Heart right ventricle (tissue), 16 donors: ENCODE measurements at regions not wholly inside any gene's neighbourhood (a gene's known extent, or its start where the extent isn't known, plus 50 kb on each side); places are given as distances from the start of the nearest gene placed in this dataset.

Experiments used
- ATAC-seq, 8 donors: fragments of 200-7000 bp; cut with Tn5 transposase; one replicate each; pipeline ENCODE4 v1.9.1; 2020; ENCODE audit warnings: mild to moderate bottlenecking in 8 of 8, moderate library complexity in 8 of 8, moderate number of reproducible peaks in 1 of 8
- DNase-seq, 2 donors: peaks; one replicate each; pipeline ENCODE4 v3.0.0-alpha.2; 2020
- H3K27ac ChIP-seq, 10 donors: fragments of 200-600 bp; sonication (generic) in 2 of 10; one replicate each; pipeline versions ENCODE4 v1.5.0 to v1.8.0; 2020 to 2022; ENCODE audit warnings: mild to moderate bottlenecking in 3 of 10
- H3K27me3 ChIP-seq, 7 donors: fragments of 200-600 bp; one replicate each; pipeline ENCODE4 v1.8.0; 2021 to 2022; ENCODE audit warnings: mild to moderate bottlenecking in 2 of 7
- H3K36me3 ChIP-seq, 9 donors: fragments of 200-600 bp; sonication (generic) in 1 of 9; one replicate each; pipeline versions ENCODE4 v1.5.0 to v1.8.0; 2020 to 2022; ENCODE audit warnings: mild to moderate bottlenecking in 2 of 9
- H3K4me1 ChIP-seq, 9 donors: fragments of 200-600 bp; sonication (generic) in 1 of 9; one replicate each; pipeline versions ENCODE4 v1.5.0 to v1.8.0; 2020 to 2022; ENCODE audit warnings: mild to moderate bottlenecking in 4 of 9
- H3K4me3 ChIP-seq, 10 donors: fragments of 200-600 bp; sonication (generic) in 2 of 10; one replicate each; pipeline versions ENCODE4 v1.5.0 to v1.8.0; 2020 to 2022; ENCODE audit warnings: mild to moderate bottlenecking in 7 of 10, moderate library complexity in 2 of 10
- H3K9me3 ChIP-seq, 11 donors: fragments of 200-600 bp in 10 of 11; sonication (generic) in 2 of 11; one replicate each; pipeline versions ENCODE4 v1.5.0 to v1.8.0; 2013 to 2022; ENCODE audit warnings: mild to moderate bottlenecking in 2 of 11, control low read depth in 1 of 11, moderate library complexity in 1 of 11
- CTCF ChIP-seq, 9 donors: fragments of 200-600 bp; sonication (generic) in 2 of 9; IDR thresholded peaks; one replicate each; pipeline versions ENCODE4 v1.5.0 to v1.8.0; 2021 to 2022; ENCODE audit warnings: antibody characterized with exemption in 9 of 9, mild to moderate bottlenecking in 5 of 9, moderate library complexity in 1 of 9
- WGBS, 2 donors: extraction: QIAGEN DNeasy Blood & Tissue Kit; methylation state at CpG; one replicate each; pipeline ENCODE4 v1.1.7; 2013; ENCODE audit warnings: inconsistent platforms in 1 of 2; 5-methylcytosine and 5-hydroxymethylcytosine counted together
- intact Hi-C, 10 donors: fragments of 100-400 bp; cut with DNase I; formaldehyde crosslinking; loops; one replicate each; pipeline versions ENCODE4 v1.11.1 to v1.14.2; 2022
- donor health status: Arrhythmogenic right ventricular cardiomyopathy.
- donor health status: ischemic (EF 13 %, LVEDD 7.1; RV severe dilation, severe dysfunction).
- donor health status: healthy with polysubstance abuse.
- donor health status: DM: no; HTN: yes; CAD: no.
- donor health status: DM: no; HTN: no; CAD: no.
- donor health status: ischemic (EF 25% LVEDD 6.9; RV normal size, moderate dysfunction).
- donor health status: ischemic (EF 25% LVEDD 5.7; RV mildly dilated, moderate dysfunction).
- donor health status: healthy.
- donor health status: DM: yes; HTN: yes; CAD: no.
- donor health status: Ischemic cardiomyopathy.
- donor health status: ischemic (EF 35%, LVEDD 5.7; RV mildly dilated, moderate dysfunction).
- donor health status: nonischemic (EF 11% LVEDD 7.7; RV severe dilation, severe dysfunction).
- donor health status: DM: yes; HTN: yes; CAD: no.
- donor health status: PGD.
- donor health status: ischemic (EF 29% LVEDD 5.4; RV normal size, mild dysfunction).
- donor health status: nonischemic (EF 23%, LVEDD 6.1; RV moderate dilation, normal function).

GRCh38 chr2:57674025-57674424 is 372.6 kb upstream of the VRK2 start:
- intact Hi-C loops, result no loop called here
- Histone ChIP-seq H3K4me1 (no peaks in the 10 kb centered on the region), H3K9me3 (no peaks in the 10 kb centered on the region), H3K27ac (no peak overlapping the region), H3K36me3 (no peaks in the 10 kb centered on the region), H3K27me3 (no peaks in the 10 kb centered on the region), H3K4me3 (no peak overlapping the region)
- no peak for ATAC-seq
- no peak for DNase-seq
- TF ChIP-seq CTCF (IDR thresholded peaks at IDR 0.05), result no peak
- WGBS, 2 donors, result 55 to 70% methylated on average over 2 of the region's 2 CpGs

DNA sequence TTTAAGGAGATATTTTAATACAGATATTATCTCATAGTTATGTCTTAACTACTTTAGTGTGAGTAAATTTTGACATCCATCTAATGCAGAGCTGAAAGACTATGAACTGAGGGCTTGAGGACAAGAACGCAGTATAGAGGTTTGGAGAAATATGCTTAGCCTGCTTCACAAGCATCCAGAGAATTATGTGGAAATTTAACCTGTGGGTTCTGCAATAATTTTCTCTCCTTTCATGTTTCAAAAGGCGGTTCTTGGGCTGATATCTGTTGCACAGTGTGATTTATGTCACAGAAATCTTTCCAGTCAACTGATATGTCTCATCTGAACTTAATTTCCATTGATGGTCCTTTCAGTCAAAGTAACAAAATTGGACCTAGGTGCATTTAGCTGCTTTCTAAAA is 371.9 kb upstream of the VRK2 start:
- Histone ChIP-seq H3K4me3 (no peak overlapping the region), H3K9me3 (no peaks in the 10 kb centered on the region), H3K27ac (no peak overlapping the region), H3K36me3 (no peaks in the 10 kb centered on the region), H3K4me1 (no peaks in the 10 kb centered on the region), H3K27me3 (no peaks in the 10 kb centered on the region)
- intact Hi-C loops, result no loop called here
- ATAC-seq (no peak), DNase-seq (no peak)
- TF ChIP-seq CTCF (IDR thresholded peaks at IDR 0.05), result no peak
- 79 to 82% methylated on average over 2 of the region's 2 CpGs for WGBS, 2 donors

GRCh38 chr2:57677296-57677695 is 369.3 kb upstream of the VRK2 start:
- no peak overlapping the region for H3K27ac ChIP-seq
- ATAC-seq, result no peak
- no peak for TF ChIP-seq CTCF (IDR thresholded peaks at IDR 0.05)
- no peaks in the 10 kb centered on the region for H3K9me3 ChIP-seq
- intact Hi-C loops, result no loop called here
- no peaks in the 10 kb centered on the region for H3K4me1 ChIP-seq
- H3K36me3 ChIP-seq, result no peaks in the 10 kb centered on the region
- DNase-seq, result no peak
- no peak overlapping the region for H3K4me3 ChIP-seq
- H3K27me3 ChIP-seq, result no peaks in the 10 kb centered on the region

- Histone ChIP-seq H3K9me3 (peaks cover 0 to 6% (median 0%) of the 10 kb centered on the region in 11 donors), H3K27me3 (no peaks in the 10 kb centered on the region), H3K4me3 (no peak overlapping the region), H3K4me1 (no peaks in the 10 kb centered on the region), H3K27ac (no peak overlapping the region), H3K36me3 (no peaks in the 10 kb centered on the region)
- intact Hi-C loops, result no loop called here
- ATAC-seq (no peak), DNase-seq (no peak)
- 83 to 86% methylated on average over 1 of the region's 1 CpG for WGBS, 2 donors
- no peak for TF ChIP-seq CTCF (IDR thresholded peaks at IDR 0.05)
Measured at GRCh38 chr2:57681650-57682049, 365.0 kb upstream of the VRK2 start.

DNA sequence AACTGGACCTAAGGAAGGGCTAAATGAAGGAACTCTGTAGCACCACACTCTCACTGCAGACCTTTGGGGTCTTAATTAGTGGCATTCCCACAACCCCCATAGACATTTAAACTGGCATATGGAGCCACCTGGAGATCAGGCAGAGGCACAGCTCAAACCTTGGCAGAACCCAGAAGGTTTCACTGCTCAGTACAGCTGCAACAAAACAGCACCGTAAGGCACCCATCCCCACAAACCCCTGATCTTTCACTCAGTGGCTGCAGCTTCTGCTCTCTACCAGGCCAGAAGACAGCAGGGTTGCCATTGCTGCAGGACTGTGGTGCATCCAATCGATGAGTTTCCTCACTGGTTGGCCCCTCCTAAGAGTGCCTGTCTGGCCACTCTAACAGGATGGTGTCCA is 361.6 kb upstream of the VRK2 start:
- Histone ChIP-seq H3K36me3 (no peaks in the 10 kb centered on the region), H3K9me3 (peaks cover 0 to 35% (median 11%) of the 10 kb centered on the region in 11 donors), H3K4me3 (no peak overlapping the region), H3K27ac (no peak overlapping the region), H3K27me3 (no peaks in the 10 kb centered on the region), H3K4me1 (no peaks in the 10 kb centered on the region)
- WGBS, 2 donors, result 88 to 91% methylated on average over 2 of the region's 2 CpGs
- ATAC-seq (no peak), DNase-seq (no peak)
- intact Hi-C loops, result no loop called here
- TF ChIP-seq CTCF (IDR thresholded peaks at IDR 0.05), result no peak
